MCF 10A (cell line): ENCODE measurements at regions not wholly inside any gene's neighbourhood (a gene's known extent, or its start where the extent isn't known, plus 50 kb on each side); places are given as distances from the start of the nearest gene placed in this dataset.

Source experiments
- BruUV-seq: library from RNA; stranded (reverse); fragments of 400-500 nt; replicated peaks from 2 replicates; lab custom pipeline; 2021; lab: Mats Ljungman, UMichigan
- CTCF ChIA-PET: fragments of 300-600 bp; sonication (Branson Sonifier 250); formaldehyde crosslinking; extraction: SDS; loops from one replicate; lab custom pipeline; 2021; ENCODE audit warnings: antibody characterized with exemption, inconsistent platforms; lab: Yijun Ruan, JAX
- POLR2A ChIA-PET: fragments of 300-600, 350-650 bp; sonication (Branson Sonifier 250); formaldehyde crosslinking; extraction: SDS; loops from one replicate; lab custom pipeline; 2020; ENCODE audit warnings: antibody characterized with exemption, inconsistent platforms; lab: Yijun Ruan, JAX
- DNase-seq: peaks from one replicate; pipeline ENCODE4 v3.0.0-alpha.2; 2018; ENCODE audit not compliant: unreplicated experiment
- H3K27ac Mint-ChIP-seq: one replicate; pipeline ENCODE4 v1.8.0; 2022; ENCODE audit warnings: mild to moderate bottlenecking, low read depth, mixed read lengths; ENCODE audit not compliant: unreplicated experiment
- H3K27me3 Mint-ChIP-seq: one replicate; pipeline ENCODE4 v1.8.0; 2022; ENCODE audit warnings: mixed read lengths; ENCODE audit not compliant: insufficient read depth, unreplicated experiment
- H3K36me3 Mint-ChIP-seq: one replicate; pipeline ENCODE4 v1.8.0; 2022; ENCODE audit warnings: mild to moderate bottlenecking, moderate library complexity, mixed read lengths; ENCODE audit not compliant: insufficient read depth, unreplicated experiment
- H3K4me1 Mint-ChIP-seq: one replicate; pipeline ENCODE4 v1.8.0; 2022; ENCODE audit warnings: mixed read lengths; ENCODE audit not compliant: insufficient read depth, unreplicated experiment
- H3K4me3 Mint-ChIP-seq: one replicate; pipeline ENCODE4 v1.8.0; 2022; ENCODE audit warnings: mild to moderate bottlenecking, moderate library complexity, mixed read lengths; ENCODE audit not compliant: unreplicated experiment
- H3K9me3 Mint-ChIP-seq: one replicate; pipeline ENCODE4 v1.8.0; 2022; ENCODE audit warnings: mixed read lengths; ENCODE audit not compliant: unreplicated experiment
- intact Hi-C: fragments of 100-400 bp; cut with micrococcal nuclease; formaldehyde crosslinking; loops from 2 replicates; pipeline ENCODE4 v1.14.1; 2022
- TF ChIP-seq, protein P1 (sequence below): fragments of 200-600 bp; IDR thresholded peaks from one replicate; pipeline ENCODE4 v1.8.0; 2022; ENCODE audit warnings: antibody characterized with exemption, mild to moderate bottlenecking; ENCODE audit not compliant: unreplicated experiment

DNA sequence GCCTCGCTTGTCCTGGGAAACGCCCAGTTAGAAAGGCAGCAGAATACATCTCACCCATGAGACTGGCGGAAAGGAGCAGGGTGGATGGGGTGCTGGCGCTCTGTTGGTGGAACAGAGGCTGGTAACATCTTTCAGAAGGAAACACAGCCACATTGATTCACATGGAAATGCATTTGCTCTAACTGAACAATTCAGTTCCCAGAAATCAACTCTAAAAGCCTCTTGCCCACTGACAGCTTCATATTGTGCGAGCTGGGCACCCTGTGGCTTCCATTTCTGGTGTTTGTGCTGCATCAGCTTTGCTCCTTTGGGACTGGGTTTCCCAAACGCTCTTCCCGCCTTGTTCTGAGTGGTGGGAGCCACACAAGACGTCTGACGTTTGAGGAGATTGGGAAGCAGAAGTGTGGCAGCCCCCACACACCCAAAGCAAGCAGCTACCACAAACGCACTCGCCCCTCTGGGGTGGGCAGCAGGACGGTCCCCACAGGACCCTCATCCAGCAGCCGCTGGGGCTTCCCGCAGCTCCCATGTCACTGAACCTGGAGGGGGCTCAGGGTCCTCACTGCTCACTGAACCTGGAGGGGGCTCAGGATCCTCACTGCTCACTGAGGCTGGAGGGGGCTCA lies 229.5 kb downstream of the ERMARD start:
- H3K4me1 Mint-ChIP-seq, result peaks cover 8% of the 10 kb centered on the region
- TF ChIP-seq, protein P1, sequence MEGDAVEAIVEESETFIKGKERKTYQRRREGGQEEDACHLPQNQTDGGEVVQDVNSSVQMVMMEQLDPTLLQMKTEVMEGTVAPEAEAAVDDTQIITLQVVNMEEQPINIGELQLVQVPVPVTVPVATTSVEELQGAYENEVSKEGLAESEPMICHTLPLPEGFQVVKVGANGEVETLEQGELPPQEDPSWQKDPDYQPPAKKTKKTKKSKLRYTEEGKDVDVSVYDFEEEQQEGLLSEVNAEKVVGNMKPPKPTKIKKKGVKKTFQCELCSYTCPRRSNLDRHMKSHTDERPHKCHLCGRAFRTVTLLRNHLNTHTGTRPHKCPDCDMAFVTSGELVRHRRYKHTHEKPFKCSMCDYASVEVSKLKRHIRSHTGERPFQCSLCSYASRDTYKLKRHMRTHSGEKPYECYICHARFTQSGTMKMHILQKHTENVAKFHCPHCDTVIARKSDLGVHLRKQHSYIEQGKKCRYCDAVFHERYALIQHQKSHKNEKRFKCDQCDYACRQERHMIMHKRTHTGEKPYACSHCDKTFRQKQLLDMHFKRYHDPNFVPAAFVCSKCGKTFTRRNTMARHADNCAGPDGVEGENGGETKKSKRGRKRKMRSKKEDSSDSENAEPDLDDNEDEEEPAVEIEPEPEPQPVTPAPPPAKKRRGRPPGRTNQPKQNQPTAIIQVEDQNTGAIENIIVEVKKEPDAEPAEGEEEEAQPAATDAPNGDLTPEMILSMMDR, result no peak
- no peaks in the 10 kb centered on the region for H3K36me3 Mint-ChIP-seq
- H3K27me3 Mint-ChIP-seq, result peaks cover 18% of the 10 kb centered on the region
- no TSS peak for BruUV-seq
- ChIA-PET POLR2A (no interaction called here), CTCF (no interaction called here)
- DNase-seq, result no peak
- H3K9me3 Mint-ChIP-seq, result no peaks in the 10 kb centered on the region
- intact Hi-C loops, result no loop called here
- H3K27ac Mint-ChIP-seq, result no peak overlapping the region
- H3K4me3 Mint-ChIP-seq, result no peak overlapping the region

DNA sequence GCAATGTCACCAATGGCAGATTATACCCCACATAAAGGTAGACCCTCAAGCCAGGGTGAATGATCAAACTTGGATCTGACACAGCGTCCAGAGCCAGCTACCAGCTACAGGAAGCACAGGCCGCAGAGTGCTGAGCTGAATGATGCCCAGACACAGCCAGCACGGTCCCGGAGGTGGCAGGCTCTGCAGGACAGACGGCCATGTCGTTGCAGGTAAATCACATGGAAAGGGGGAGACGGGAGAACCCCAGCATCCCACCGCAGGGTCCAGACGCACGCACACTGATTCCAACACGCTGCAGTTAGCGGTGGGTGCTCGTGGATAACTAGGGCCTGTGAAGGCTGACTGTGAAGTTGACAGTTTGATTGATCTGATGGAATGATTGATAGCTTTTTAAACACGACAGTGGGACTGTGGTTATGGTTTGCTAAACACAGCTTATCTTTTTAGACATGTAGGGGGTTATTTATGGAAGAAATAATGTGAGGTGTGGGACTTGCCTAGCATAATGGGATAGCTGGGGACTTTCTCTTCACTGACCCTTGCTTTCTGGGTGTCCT lies 228.5 kb downstream of the ERMARD start:
- Mint-ChIP-seq H3K27ac (no peak overlapping the region), H3K27me3 (peaks cover 18% of the 10 kb centered on the region), H3K4me1 (peaks cover 8% of the 10 kb centered on the region), H3K36me3 (no peaks in the 10 kb centered on the region), H3K9me3 (no peaks in the 10 kb centered on the region), H3K4me3 (no peak overlapping the region)
- no peak for DNase-seq
- BruUV-seq, result no TSS peak
- POLR2A ChIA-PET, result interaction anchor here (1.1 to 2.0 kb wide), 3 partner anchors 46 to 246 kb away, joined by 3 to 14 read pairs (median 7); no protein-coding TSS in a partner anchor
- CTCF ChIA-PET, result interaction anchor here (0.6 to 0.9 kb wide), 2 partner anchors 148 to 176 kb away, joined by 3 read pairs; no protein-coding TSS in a partner anchor
- intact Hi-C loops, result no loop called here
- TF ChIP-seq, protein P1, result no peak

DNA sequence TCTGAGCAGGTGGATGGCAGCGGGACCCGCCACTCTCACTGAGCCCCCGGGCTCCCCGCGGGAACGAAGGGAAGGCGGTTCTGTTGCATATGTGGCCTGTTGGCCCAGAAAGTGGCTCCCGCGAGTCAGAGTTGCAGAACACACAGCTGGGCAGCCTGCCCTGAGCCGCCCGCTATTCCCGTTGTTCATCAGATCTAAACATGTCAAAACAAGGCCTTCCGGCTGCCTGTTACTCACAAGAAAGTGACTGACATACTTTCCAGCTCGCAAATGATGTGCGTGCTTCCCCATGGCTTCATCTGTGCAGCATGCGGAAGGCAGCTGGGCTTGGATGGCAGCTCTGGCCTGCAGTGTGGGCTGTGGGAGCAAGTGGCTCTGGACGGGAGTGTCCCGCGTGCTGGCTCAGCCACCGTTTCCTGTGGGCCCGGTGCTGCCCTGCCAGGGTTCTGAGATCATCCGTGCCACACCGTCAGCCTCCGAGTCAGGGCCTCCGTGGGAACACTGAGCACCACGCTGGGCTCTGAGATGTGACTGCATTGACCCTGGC lies 227.3 kb downstream of the ERMARD start:
- H3K4me3 Mint-ChIP-seq, result no peak overlapping the region
- intact Hi-C loops, result no loop called here
- H3K36me3 Mint-ChIP-seq, result no peaks in the 10 kb centered on the region
- DNase-seq, result peak; percentile 83
- no TSS peak for BruUV-seq
- H3K9me3 Mint-ChIP-seq, result no peaks in the 10 kb centered on the region
- peak overlapping the region; percentile 71 for H3K27ac Mint-ChIP-seq
- TF ChIP-seq, protein P1, result no peak
- peaks cover 8% of the 10 kb centered on the region for H3K4me1 Mint-ChIP-seq
- CTCF ChIA-PET, result interaction anchor here (0.6 to 2.0 kb wide), 2 partner anchors 311 to 315 kb away, joined by 3 to 4 read pairs; no protein-coding TSS in a partner anchor
- POLR2A ChIA-PET, result interaction anchor here (0.9 to 2.0 kb wide), 6 partner anchors 47 to 328 kb away, joined by 3 to 14 read pairs (median 5); partner anchors contain the start of gene FAM120B
- peaks cover 18% of the 10 kb centered on the region for H3K27me3 Mint-ChIP-seq
